Panc1 (cell line): ENCODE measurements at regions not wholly inside any gene's neighbourhood (a gene's known extent, or its start where the extent isn't known, plus 50 kb on each side); places are given as distances from the start of the nearest gene placed in this dataset.

Experiments
- ATAC-seq: fragments of 200-7000 bp; cut with Tn5 transposase; 2 replicates; pipeline ENCODE4 v1.9.1; 2020; ENCODE audit warnings: mild to moderate bottlenecking, moderate library complexity
- BruUV-seq: library from RNA; stranded (reverse); fragments of 400-500 nt; replicated peaks from 2 replicates; lab custom pipeline; 2021; lab: Mats Ljungman, UMichigan
- CTCF ChIA-PET: fragments of 300-600 bp; sonication (Branson Sonifier 250); formaldehyde crosslinking; loops from one replicate; lab custom pipeline; 2022; ENCODE audit warnings: antibody characterized with exemption; lab: Charles Lee
- POLR2A ChIA-PET: fragments of 300-600 bp; sonication (Branson Sonifier 250); formaldehyde crosslinking; loops from one replicate; lab custom pipeline; 2022; ENCODE audit warnings: antibody characterized with exemption; lab: Charles Lee
- DNase-seq: peaks from one replicate; pipeline ENCODE4 v3.0.0-alpha.2; 2010; ENCODE audit warnings: low read depth, low spot score
- H3K27ac ChIP-seq: 2 replicates; pipeline ENCODE4 v1.5.1; 2011; ENCODE audit warnings: mild to moderate bottlenecking, low read length, inconsistent platforms
- H3K27me3 ChIP-seq: fragments of 200-500 bp; sonication (Bioruptor generic); 2 replicates; pipeline ENCODE4 v1.6.0; 2014; ENCODE audit warnings: low read length, inconsistent platforms; ENCODE audit not compliant: control insufficient read depth, insufficient read depth
- H3K36me3 ChIP-seq: fragments of 200-500 bp; sonication (Bioruptor generic); 2 replicates; pipeline ENCODE4 v1.5.1; 2014; ENCODE audit warnings: inconsistent platforms, mild to moderate bottlenecking, low read length, moderate library complexity; ENCODE audit not compliant: control insufficient read depth, insufficient read depth
- H3K4me1 ChIP-seq: 2 replicates; pipeline ENCODE4 v1.5.1; 2011; ENCODE audit warnings: inconsistent platforms, mild to moderate bottlenecking, low read length, moderate library complexity; ENCODE audit not compliant: control insufficient read depth, insufficient read depth
- H3K4me3 ChIP-seq, 2 experiments: 2 replicates each; pipeline ENCODE4 v1.5.1; 2011 to 2012; ENCODE audit warnings: low read depth in 2 of 2, low read length in 2 of 2, mild to moderate bottlenecking in 2 of 2, inconsistent platforms in 1 of 2, moderate library complexity in 1 of 2
- H3K9me3 ChIP-seq: fragments of 200-500 bp; sonication (Bioruptor generic); 2 replicates; pipeline ENCODE4 v1.5.1; 2014; ENCODE audit warnings: low read depth, mild to moderate bottlenecking, inconsistent platforms, low read length, moderate library complexity; ENCODE audit not compliant: control insufficient read depth, insufficient read depth
- POLR2AphosphoS5 ChIP-seq: IDR thresholded peaks from 2 replicates; pipeline ENCODE4 v1.6.1; 2012; ENCODE audit warnings: mild to moderate bottlenecking, low read depth, low read length, moderate library complexity
- SIN3A ChIP-seq: IDR thresholded peaks from 2 replicates; pipeline ENCODE4 v1.6.1; 2012; ENCODE audit warnings: low read depth, mild to moderate bottlenecking, low read length, moderate library complexity, borderline replicate concordance; ENCODE audit not compliant: insufficient read depth
- TCF7L2 ChIP-seq: IDR thresholded peaks from 2 replicates; pipeline ENCODE4 v1.6.1; 2011; ENCODE audit warnings: mild to moderate bottlenecking, low read depth, low read length, inconsistent platforms
- in situ Hi-C: cut with HindIII; loops from 2 replicates; pipeline ENCODE4 v1.10.0; 2016; ENCODE audit warnings: low sequenced_read_pairs, low pct_unique_long_range_greater_than_20kb
- intact Hi-C: fragments of 100-400 bp; cut with micrococcal nuclease; formaldehyde crosslinking; loops from one replicate; pipeline ENCODE4 v1.10.0; 2022; ENCODE audit not compliant: unreplicated experiment
- TF ChIP-seq, protein P1 (sequence below), 2 experiments: IDR thresholded peaks; 2 replicates each; pipeline ENCODE4 v1.6.1; 2011 to 2012; ENCODE audit warnings: low read depth in 2 of 2, control low read depth in 1 of 2, low read length in 1 of 2, mild to moderate bottlenecking in 1 of 2, moderate library complexity in 1 of 2; ENCODE audit not compliant: insufficient read depth in 1 of 2
- TF ChIP-seq, protein P2 (sequence below): fragments of 450-650 bp; IDR thresholded peaks from 2 replicates; pipeline ENCODE4 v1.5.1; 2017; ENCODE audit warnings: mild to moderate bottlenecking

DNA sequence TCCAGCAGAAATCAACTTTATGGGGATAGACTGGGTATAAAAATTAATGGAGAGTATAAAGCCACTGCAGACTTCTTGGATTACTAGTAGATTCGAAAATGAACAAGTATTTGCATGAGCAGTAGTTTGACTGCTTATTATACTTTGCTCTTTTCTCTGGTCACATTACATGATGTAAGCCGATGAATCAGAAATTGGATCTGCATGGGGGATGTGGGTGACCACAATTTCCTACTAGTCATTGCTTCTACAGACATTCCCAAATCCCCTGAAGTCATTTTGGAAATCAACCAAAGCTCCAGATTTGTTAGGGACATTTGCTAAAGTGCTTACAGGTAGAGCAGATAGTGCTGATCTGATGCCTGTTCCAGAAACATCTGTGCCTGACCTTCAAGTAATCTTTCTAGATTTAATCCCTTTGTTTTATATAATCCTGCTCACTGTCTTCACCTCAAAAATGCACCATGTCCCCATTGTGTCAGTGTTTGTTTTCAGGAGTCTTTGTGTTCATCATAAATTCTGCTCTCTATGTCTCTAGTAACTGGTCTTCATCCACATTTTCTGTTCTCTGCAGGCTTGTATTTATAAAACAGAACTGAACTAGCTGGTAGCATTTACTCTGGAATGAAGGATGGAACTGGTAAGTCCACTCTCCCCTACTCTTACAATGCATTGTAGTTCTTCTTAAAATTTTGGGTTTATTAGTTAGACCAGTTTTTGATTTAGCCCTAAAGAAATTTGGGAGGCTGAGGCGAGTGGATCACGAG lies 201.5 kb upstream of the CSNK1A1L start:
- in situ Hi-C loops, result no loop called here
- ChIA-PET CTCF (no interaction called here), POLR2A (no interaction called here)
- BruUV-seq, result no TSS peak
- no peak overlapping the region for H3K4me3 ChIP-seq
- intact Hi-C loops, result no loop called here
- H3K27ac ChIP-seq, result no peak overlapping the region
- no peaks in the 10 kb centered on the region for H3K27me3 ChIP-seq
- no peaks in the 10 kb centered on the region for H3K9me3 ChIP-seq
- TF ChIP-seq SIN3A (no peak), POLR2AphosphoS5 (no peak), TCF7L2 (no peak)
- TF ChIP-seq, protein P1, sequence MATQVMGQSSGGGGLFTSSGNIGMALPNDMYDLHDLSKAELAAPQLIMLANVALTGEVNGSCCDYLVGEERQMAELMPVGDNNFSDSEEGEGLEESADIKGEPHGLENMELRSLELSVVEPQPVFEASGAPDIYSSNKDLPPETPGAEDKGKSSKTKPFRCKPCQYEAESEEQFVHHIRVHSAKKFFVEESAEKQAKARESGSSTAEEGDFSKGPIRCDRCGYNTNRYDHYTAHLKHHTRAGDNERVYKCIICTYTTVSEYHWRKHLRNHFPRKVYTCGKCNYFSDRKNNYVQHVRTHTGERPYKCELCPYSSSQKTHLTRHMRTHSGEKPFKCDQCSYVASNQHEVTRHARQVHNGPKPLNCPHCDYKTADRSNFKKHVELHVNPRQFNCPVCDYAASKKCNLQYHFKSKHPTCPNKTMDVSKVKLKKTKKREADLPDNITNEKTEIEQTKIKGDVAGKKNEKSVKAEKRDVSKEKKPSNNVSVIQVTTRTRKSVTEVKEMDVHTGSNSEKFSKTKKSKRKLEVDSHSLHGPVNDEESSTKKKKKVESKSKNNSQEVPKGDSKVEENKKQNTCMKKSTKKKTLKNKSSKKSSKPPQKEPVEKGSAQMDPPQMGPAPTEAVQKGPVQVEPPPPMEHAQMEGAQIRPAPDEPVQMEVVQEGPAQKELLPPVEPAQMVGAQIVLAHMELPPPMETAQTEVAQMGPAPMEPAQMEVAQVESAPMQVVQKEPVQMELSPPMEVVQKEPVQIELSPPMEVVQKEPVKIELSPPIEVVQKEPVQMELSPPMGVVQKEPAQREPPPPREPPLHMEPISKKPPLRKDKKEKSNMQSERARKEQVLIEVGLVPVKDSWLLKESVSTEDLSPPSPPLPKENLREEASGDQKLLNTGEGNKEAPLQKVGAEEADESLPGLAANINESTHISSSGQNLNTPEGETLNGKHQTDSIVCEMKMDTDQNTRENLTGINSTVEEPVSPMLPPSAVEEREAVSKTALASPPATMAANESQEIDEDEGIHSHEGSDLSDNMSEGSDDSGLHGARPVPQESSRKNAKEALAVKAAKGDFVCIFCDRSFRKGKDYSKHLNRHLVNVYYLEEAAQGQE (IDR thresholded peaks at IDR 0.05; ENCODE audit: insufficient read depth in 1 of 2, low read depth in 2 of 2, low read length in 1 of 2), result no peak
- TF ChIP-seq, protein P2, sequence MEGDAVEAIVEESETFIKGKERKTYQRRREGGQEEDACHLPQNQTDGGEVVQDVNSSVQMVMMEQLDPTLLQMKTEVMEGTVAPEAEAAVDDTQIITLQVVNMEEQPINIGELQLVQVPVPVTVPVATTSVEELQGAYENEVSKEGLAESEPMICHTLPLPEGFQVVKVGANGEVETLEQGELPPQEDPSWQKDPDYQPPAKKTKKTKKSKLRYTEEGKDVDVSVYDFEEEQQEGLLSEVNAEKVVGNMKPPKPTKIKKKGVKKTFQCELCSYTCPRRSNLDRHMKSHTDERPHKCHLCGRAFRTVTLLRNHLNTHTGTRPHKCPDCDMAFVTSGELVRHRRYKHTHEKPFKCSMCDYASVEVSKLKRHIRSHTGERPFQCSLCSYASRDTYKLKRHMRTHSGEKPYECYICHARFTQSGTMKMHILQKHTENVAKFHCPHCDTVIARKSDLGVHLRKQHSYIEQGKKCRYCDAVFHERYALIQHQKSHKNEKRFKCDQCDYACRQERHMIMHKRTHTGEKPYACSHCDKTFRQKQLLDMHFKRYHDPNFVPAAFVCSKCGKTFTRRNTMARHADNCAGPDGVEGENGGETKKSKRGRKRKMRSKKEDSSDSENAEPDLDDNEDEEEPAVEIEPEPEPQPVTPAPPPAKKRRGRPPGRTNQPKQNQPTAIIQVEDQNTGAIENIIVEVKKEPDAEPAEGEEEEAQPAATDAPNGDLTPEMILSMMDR, result no peak
- DNase-seq, result no peak
- H3K36me3 ChIP-seq, result no peaks in the 10 kb centered on the region
- no peak for ATAC-seq
- H3K4me1 ChIP-seq, result no peaks in the 10 kb centered on the region

DNA sequence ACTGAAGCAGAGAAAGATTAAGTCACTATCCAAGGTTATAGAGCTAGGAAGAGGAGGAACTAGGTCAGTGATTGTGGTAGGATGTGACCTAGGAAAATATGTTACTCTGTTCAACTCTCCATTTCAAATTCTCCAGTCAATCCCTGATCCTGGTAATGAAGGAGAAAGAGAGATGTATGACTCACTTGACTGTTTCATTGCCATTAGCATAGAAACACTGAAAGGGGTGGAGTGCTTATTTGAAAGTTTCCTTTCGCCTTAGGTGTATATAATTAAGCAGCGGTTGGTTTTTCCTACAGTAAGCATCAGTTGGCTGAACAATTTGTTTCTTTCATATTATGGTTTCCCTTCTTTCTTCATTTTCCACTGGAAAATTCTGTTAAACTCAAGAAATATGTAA lies 198.1 kb upstream of the CSNK1A1L start:
- BruUV-seq, result no TSS peak
- Histone ChIP-seq H3K9me3 (no peaks in the 10 kb centered on the region), H3K4me3 (no peak overlapping the region), H3K36me3 (no peaks in the 10 kb centered on the region), H3K4me1 (no peaks in the 10 kb centered on the region), H3K27me3 (no peaks in the 10 kb centered on the region), H3K27ac (no peak overlapping the region)
- in situ Hi-C loops, result no loop called here
- CTCF ChIA-PET, result no interaction called here
- DNase-seq, result no peak
- intact Hi-C loops, result no loop called here
- no peak for ATAC-seq
- TF ChIP-seq TCF7L2, result no peak
- TF ChIP-seq, protein P2, result no peak
- no peak for TF ChIP-seq POLR2AphosphoS5
- TF ChIP-seq SIN3A, result no peak
- TF ChIP-seq, protein P1 (IDR thresholded peaks at IDR 0.05; ENCODE audit: insufficient read depth in 1 of 2, low read depth in 2 of 2, low read length in 1 of 2), result no peak
- POLR2A ChIA-PET, result no interaction called here
